Tibial artery (tissue), 4 donors: ENCODE measurements at regions not wholly inside any gene's neighbourhood (a gene's known extent, or its start where the extent isn't known, plus 50 kb on each side); places are given as distances from the start of the nearest gene placed in this dataset.

Experiments used
- DNase-seq, 2 donors: peaks; one replicate each; pipeline ENCODE4 v3.0.0-alpha.2; 2019
- H3K27ac ChIP-seq, 2 donors: fragments of 200-600 bp; sonication (generic) in 1 of 2; 1 replicate in 1 of 2; 2 replicates in 1 of 2; pipeline ENCODE4 v1.5.1; 2018 to 2019; ENCODE audit warnings: mild to moderate bottlenecking in 1 of 2
- H3K27me3 ChIP-seq, 2 donors: fragments of 200-600 bp; sonication (generic) in 1 of 2; one replicate each; pipeline versions ENCODE4 v1.5.1 to v1.6.0; 2016 to 2019
- H3K36me3 ChIP-seq, 3 donors: fragments of 200-600 bp; sonication (generic) in 2 of 3; one replicate each; pipeline ENCODE4 v1.5.1; 2016 to 2019; ENCODE audit warnings: mild to moderate bottlenecking in 2 of 3
- H3K4me1 ChIP-seq, 4 donors: fragments of 200-600 bp; sonication (generic) in 2 of 4; 1 replicate in 3 of 4; 2 replicates in 1 of 4; pipeline ENCODE4 v1.5.1; 2016 to 2019
- H3K4me3 ChIP-seq, 2 donors: fragments of 200-600 bp; sonication (generic) in 1 of 2; 1 replicate in 1 of 2; 2 replicates in 1 of 2; pipeline ENCODE4 v1.5.1; 2018 to 2019; ENCODE audit warnings: mild to moderate bottlenecking in 2 of 2
- H3K9me3 ChIP-seq, 3 donors: fragments of 200-600 bp; sonication (generic) in 1 of 3; one replicate each; pipeline ENCODE4 v1.5.1; 2016 to 2019
- CTCF ChIP-seq, 2 experiments: fragments of 200-600 bp in 1 of 2; fragments of 450-650 bp in 1 of 2; IDR thresholded peaks; one replicate each; pipeline ENCODE4 v1.5.1; 2017 to 2019; ENCODE audit warnings: antibody characterized with exemption in 2 of 2, mild to moderate bottlenecking in 1 of 2, moderate library complexity in 1 of 2
- intact Hi-C: fragments of 100-400 bp; cut with DNase I; formaldehyde crosslinking; loops from one replicate; pipeline ENCODE4 v1.15.0; 2023; ENCODE audit warnings: low total_unique reads

DNA sequence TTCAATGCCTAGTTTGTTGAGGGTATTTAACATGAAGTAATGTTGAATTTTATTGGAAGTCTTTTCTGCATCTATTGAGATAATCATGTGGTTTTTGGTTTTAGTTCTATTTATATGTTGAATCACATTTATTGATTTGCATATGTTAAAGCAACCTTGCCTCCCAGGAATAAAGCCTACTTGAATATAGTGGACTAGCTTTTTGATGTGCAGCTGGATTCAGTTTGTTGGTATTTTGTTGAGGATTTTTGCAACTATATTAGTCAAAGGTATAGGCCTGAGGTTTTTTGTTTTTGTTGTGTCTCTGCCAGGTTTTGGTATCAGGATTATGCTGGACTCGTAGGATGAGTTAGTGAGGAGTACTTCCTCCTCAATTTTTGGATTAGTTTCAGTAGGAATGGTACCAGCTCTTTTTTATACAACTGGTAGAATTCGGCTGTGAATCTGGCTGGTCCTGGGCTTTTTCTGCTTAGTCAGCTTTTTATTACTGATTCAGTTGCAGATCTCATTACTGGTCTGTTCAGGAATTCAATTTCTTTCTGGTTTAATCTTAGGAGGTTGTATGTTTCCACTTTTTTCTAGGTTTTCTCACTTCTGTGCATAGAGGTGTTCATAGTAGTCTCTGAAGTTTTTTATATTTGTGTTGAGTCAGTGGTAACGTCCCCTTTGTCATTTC, 209.8 kb upstream of the RBMS3 start:
- Histone ChIP-seq H3K4me3 (no peak overlapping the region), H3K27me3 (no peaks in the 10 kb centered on the region), H3K9me3 (no peaks in the 10 kb centered on the region), H3K4me1 (peaks cover 0 to 16% (median 2%) of the 10 kb centered on the region in 4 donors), H3K36me3 (no peaks in the 10 kb centered on the region), H3K27ac (no peak overlapping the region)
- intact Hi-C loops: no loop called here
- DNase-seq: no peak
- no peak for TF ChIP-seq CTCF (IDR thresholded peaks at IDR 0.05)

DNA sequence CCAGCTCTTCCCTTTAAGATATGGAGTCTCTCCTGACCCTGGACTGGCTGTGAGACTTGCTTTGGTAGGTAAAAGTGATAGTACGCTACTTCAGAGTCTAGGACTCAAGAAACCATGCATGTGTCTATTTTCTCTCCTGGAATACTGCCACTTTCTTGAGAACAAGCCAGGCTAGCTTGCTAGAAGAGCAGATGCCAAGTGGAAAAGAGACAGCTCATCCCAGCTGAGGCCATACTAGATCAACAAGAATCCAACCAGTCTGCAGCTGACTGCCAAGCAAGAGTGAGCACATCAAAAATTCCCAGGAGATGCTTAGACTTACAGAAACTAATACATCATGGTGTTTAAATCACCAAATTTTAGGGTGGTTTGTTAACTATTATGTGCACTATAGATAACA, 208.3 kb upstream of the RBMS3 start:
- intact Hi-C loops: no loop called here
- TF ChIP-seq CTCF (IDR thresholded peaks at IDR 0.05): no peak
- H3K9me3 ChIP-seq: no peaks in the 10 kb centered on the region

GRCh38 chr3:29077356-29077755, 203.5 kb upstream of the RBMS3 start:
- intact Hi-C loops: no loop called here
- Histone ChIP-seq H3K36me3 (no peaks in the 10 kb centered on the region), H3K27ac (no peak overlapping the region), H3K9me3 (peaks cover 0 to 3% (median 0%) of the 10 kb centered on the region in 3 donors), H3K27me3 (no peaks in the 10 kb centered on the region), H3K4me1 (peaks cover 0 to 9% (median 2%) of the 10 kb centered on the region in 4 donors), H3K4me3 (no peak overlapping the region)
- DNase-seq: no peak
- no peak for TF ChIP-seq CTCF (IDR thresholded peaks at IDR 0.05)

More for the DNA sequence above, 208.3 kb upstream of the RBMS3 start:
- no peaks in the 10 kb centered on the region for H3K36me3 ChIP-seq
- no peaks in the 10 kb centered on the region for H3K27me3 ChIP-seq
- no peak overlapping the region for H3K27ac ChIP-seq
- no peak for DNase-seq
- H3K4me3 ChIP-seq: no peak overlapping the region
- H3K4me1 ChIP-seq: peaks cover 0 to 9% (median 2%) of the 10 kb centered on the region in 4 donors

- no peak for DNase-seq
- Histone ChIP-seq H3K4me3 (no peak overlapping the region), H3K36me3 (no peaks in the 10 kb centered on the region), H3K9me3 (peaks cover 0 to 3% (median 0%) of the 10 kb centered on the region in 3 donors), H3K4me1 (no peaks in the 10 kb centered on the region), H3K27me3 (no peaks in the 10 kb centered on the region), H3K27ac (no peak overlapping the region)
- intact Hi-C loops: no loop called here
- no peak for TF ChIP-seq CTCF (IDR thresholded peaks at IDR 0.05)
Measured at GRCh38 chr3:29079358-29079757, 201.5 kb upstream of the RBMS3 start.

DNA sequence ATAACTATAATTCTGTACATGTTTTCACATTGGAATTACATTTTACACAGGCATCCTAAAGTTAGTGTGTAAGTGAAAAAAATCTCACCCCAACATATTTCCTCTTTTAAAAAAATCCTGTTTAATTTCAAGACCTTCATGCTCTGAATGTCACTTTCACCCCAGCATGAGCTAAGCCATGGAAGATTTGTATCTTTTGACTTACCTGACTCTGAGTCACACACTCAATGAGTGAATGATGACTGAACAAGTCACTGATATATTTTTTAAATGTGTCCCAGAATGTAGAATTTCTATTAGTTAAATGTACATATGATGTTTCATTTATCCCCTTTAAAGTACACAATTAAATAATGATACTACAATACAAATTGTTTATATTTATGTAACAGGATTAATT, 199.9 kb upstream of the RBMS3 start:
- TF ChIP-seq CTCF (IDR thresholded peaks at IDR 0.05): no peak
- Histone ChIP-seq H3K9me3 (peaks cover 0 to 3% (median 0%) of the 10 kb centered on the region in 3 donors), H3K27me3 (no peaks in the 10 kb centered on the region), H3K36me3 (no peaks in the 10 kb centered on the region), H3K4me3 (no peak overlapping the region), H3K4me1 (no peaks in the 10 kb centered on the region), H3K27ac (no peak overlapping the region)
- intact Hi-C loops: no loop called here
- no peak for DNase-seq
